Sigmoid colon (tissue), 6 donors: ENCODE measurements at regions not wholly inside any gene's neighbourhood (a gene's known extent, or its start where the extent isn't known, plus 50 kb on each side); places are given as distances from the start of the nearest gene placed in this dataset.

Experiments used
- DNase-seq: peaks from one replicate; pipeline ENCODE4 v3.0.0-alpha.2; 2019
- H3K27ac ChIP-seq, 4 donors: fragments of 200-600 bp; sonication (generic); one replicate each; pipeline ENCODE4 v1.5.1; 2016 to 2019; ENCODE audit warnings: mild to moderate bottlenecking in 1 of 4
- H3K27me3 ChIP-seq, 3 donors: fragments of 200-600 bp; sonication (generic); one replicate each; pipeline ENCODE4 v1.5.1; 2019; ENCODE audit warnings: mild to moderate bottlenecking in 1 of 3
- H3K36me3 ChIP-seq, 4 donors: fragments of 200-600 bp; sonication (generic); one replicate each; pipeline ENCODE4 v1.5.1; 2016 to 2019
- H3K4me1 ChIP-seq, 4 donors: fragments of 200-600 bp; sonication (generic); one replicate each; pipeline ENCODE4 v1.5.1; 2017 to 2019
- H3K4me3 ChIP-seq, 4 donors: fragments of 200-600 bp; sonication (generic); one replicate each; pipeline ENCODE4 v1.5.1; 2017 to 2019; ENCODE audit warnings: mild to moderate bottlenecking in 2 of 4, moderate library complexity in 1 of 4
- H3K9me3 ChIP-seq, 4 donors: fragments of 200-600 bp in 3 of 4; sonication (generic) in 3 of 4; one replicate each; pipeline versions ENCODE4 v1.5.1 to v1.6.1; 2013 to 2019
- CTCF ChIP-seq, 4 experiments: fragments of 450-650 bp in 3 of 4; fragments of 200-600 bp in 1 of 4; IDR thresholded peaks; one replicate each; pipeline ENCODE4 v1.5.1; 2016 to 2019; ENCODE audit warnings: antibody characterized with exemption in 4 of 4, mild to moderate bottlenecking in 3 of 4, moderate library complexity in 2 of 4
- EP300 ChIP-seq, 4 donors: sonication (generic); formaldehyde crosslinking; IDR thresholded peaks; one replicate each; pipeline ENCODE4 v1.6.1; 2017; ENCODE audit warnings: antibody characterized with exemption in 4 of 4
- POLR2A ChIP-seq, 2 donors: fragments of 450-650 bp; IDR thresholded peaks; one replicate each; pipeline ENCODE4 v1.6.1; 2016; ENCODE audit warnings: antibody characterized with exemption in 2 of 2, mild to moderate bottlenecking in 2 of 2, moderate library complexity in 2 of 2
- POLR2AphosphoS5 ChIP-seq, 4 donors: sonication (generic); formaldehyde crosslinking; IDR thresholded peaks; one replicate each; pipeline ENCODE4 v1.6.1; 2017; ENCODE audit warnings: antibody characterized with exemption in 4 of 4
- WGBS, 2 donors: extraction: QIAGEN DNeasy Blood & Tissue Kit; methylation state at CpG; one replicate each; pipeline ENCODE4 v1.1.7; 2013; 5-methylcytosine and 5-hydroxymethylcytosine counted together
- intact Hi-C: fragments of 100-400 bp; cut with DNase I; formaldehyde crosslinking; loops from one replicate; pipeline ENCODE4 v1.15.1; 2023
- donor health status: healthy with polysubstance abuse.
- donor health status: healthy.

GRCh38 chr6:163944897-163945296 is 530.4 kb downstream of the QKI start:
- no peak overlapping the region for H3K4me3 ChIP-seq
- TF ChIP-seq EP300 (IDR thresholded peaks at IDR 0.05), result no peak
- TF ChIP-seq POLR2A (IDR thresholded peaks at IDR 0.05), result no peak
- TF ChIP-seq CTCF (IDR thresholded peaks at IDR 0.05), result no peak
- no peak for TF ChIP-seq POLR2AphosphoS5 (IDR thresholded peaks at IDR 0.05)
- peaks cover 0 to 14% (median 0%) of the 10 kb centered on the region in 3 donors for H3K27me3 ChIP-seq
- H3K4me1 ChIP-seq, result peaks cover 0 to 7% (median 0%) of the 10 kb centered on the region in 4 donors
- no peaks in the 10 kb centered on the region for H3K36me3 ChIP-seq
- intact Hi-C loops, result no loop called here
- H3K9me3 ChIP-seq, result no peaks in the 10 kb centered on the region
- peak overlapping the region in 2 of 4 donors; percentile 2 to 56 for H3K27ac ChIP-seq
- no peak for DNase-seq
- 65 to 77% methylated on average over 11 of the region's 11 CpGs for WGBS, 2 donors

DNA sequence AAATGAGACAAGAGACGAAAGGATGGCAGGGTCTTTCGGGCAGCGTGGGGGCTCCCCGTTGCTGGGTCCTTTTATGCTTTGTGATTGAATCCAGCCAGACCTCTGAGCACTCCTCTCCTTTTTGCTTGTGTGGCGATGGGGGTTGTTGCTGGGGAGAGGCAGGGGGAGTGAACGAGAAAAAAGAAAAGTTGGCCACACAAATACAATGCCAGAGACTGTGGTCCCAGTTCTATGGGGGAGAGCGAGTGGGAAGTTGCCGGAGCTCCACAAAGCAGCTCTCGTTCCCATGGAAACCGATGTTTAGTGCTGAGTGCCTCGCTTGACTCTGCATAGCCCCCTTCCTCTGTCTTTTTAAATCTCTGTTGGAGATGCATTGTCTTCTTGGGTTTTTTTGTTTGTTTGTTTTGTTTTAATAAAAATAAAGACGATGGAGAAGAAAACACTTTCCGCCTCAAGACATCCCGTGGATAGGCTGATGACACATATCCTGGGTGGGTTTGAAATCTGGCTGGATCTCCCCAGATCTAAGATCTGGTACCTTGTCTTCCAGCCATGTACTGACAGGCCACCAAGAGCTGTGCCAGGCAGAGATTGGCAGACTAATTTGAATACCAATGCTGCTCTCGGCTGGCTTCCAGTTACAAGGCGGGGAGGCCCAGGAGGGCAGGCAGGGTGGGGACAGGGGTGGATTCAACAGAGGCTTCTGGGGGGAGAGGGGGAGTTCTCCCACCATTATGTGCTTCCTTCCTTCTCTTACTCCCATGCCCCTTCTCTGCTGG is 529.3 kb downstream of the QKI start:
- H3K27me3 ChIP-seq, result peaks cover 0 to 14% (median 0%) of the 10 kb centered on the region in 3 donors
- no peak for DNase-seq
- intact Hi-C loops, result no loop called here
- H3K4me3 ChIP-seq, result no peak overlapping the region
- H3K36me3 ChIP-seq, result no peaks in the 10 kb centered on the region
- 23 to 27% methylated on average over 16 of the region's 16 CpGs for WGBS, 2 donors
- peaks cover 0 to 7% (median 0%) of the 10 kb centered on the region in 4 donors for H3K4me1 ChIP-seq
- no peaks in the 10 kb centered on the region for H3K9me3 ChIP-seq
- TF ChIP-seq EP300 (IDR thresholded peaks at IDR 0.05) (no peak), CTCF (IDR thresholded peaks at IDR 0.05) (no peak), POLR2AphosphoS5 (IDR thresholded peaks at IDR 0.05) (no peak), POLR2A (IDR thresholded peaks at IDR 0.05) (no peak)
- H3K27ac ChIP-seq, result peak overlapping the region in 3 of 4 donors; percentile 3 to 28 (median 20)

DNA sequence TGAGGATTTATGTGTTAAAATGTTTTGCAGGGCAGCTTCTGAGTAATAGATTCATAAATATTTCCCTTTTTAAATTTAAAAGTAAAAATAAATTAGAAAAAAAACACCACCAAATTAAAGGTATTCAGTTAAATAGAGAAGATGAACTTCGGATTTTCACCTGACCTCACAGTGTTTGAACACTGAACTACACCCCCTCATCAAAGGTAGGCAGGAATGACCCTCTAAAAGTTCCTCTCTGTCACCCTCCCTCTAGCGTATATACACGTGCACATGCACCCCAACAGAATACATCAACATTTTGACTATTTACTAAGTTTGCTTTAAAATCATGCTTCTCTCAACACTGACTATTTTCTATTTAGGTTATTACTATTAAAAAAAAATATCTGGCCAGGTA is 528.3 kb downstream of the QKI start:
- Histone ChIP-seq H3K36me3 (no peaks in the 10 kb centered on the region), H3K4me1 (peaks cover 0 to 7% (median 0%) of the 10 kb centered on the region in 4 donors), H3K27ac (peak overlapping the region in 1 of 4 donors; percentile 28), H3K9me3 (no peaks in the 10 kb centered on the region), H3K27me3 (peaks cover 0 to 14% (median 0%) of the 10 kb centered on the region in 3 donors), H3K4me3 (no peak overlapping the region)
- WGBS, 2 donors, result 16 to 45% methylated on average over 3 of the region's 3 CpGs
- intact Hi-C loops, result no loop called here
- DNase-seq, result no peak
- TF ChIP-seq POLR2A (IDR thresholded peaks at IDR 0.05) (no peak), POLR2AphosphoS5 (IDR thresholded peaks at IDR 0.05) (no peak), CTCF (IDR thresholded peaks at IDR 0.05) (no peak), EP300 (IDR thresholded peaks at IDR 0.05) (no peak)

DNA sequence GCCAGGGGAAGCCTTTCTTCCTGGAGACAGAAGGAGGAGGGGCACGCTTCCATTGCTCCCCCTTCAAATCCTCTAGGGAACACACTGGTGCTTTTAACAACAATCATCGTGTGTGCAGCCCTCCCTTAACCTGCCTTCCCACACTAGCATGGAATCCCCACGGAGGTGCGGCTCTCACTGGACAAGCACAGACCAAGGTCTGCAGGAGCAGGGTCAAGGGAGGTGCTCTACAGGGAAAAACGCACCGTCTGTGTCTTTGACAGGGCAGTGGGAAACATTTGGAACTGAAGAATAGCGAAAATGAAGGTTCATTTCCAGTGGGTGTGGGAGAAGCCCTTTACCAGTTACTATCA is 527.1 kb downstream of the QKI start:
- Histone ChIP-seq H3K27ac (no peak overlapping the region), H3K27me3 (peaks cover 0 to 14% (median 0%) of the 10 kb centered on the region in 3 donors), H3K36me3 (no peaks in the 10 kb centered on the region), H3K9me3 (no peaks in the 10 kb centered on the region), H3K4me3 (no peak overlapping the region), H3K4me1 (peaks cover 0 to 3% (median 0%) of the 10 kb centered on the region in 4 donors)
- WGBS, 2 donors, result 53 to 56% methylated on average over 7 of the region's 7 CpGs
- TF ChIP-seq EP300 (IDR thresholded peaks at IDR 0.05) (no peak), POLR2AphosphoS5 (IDR thresholded peaks at IDR 0.05) (no peak), POLR2A (IDR thresholded peaks at IDR 0.05) (no peak), CTCF (IDR thresholded peaks at IDR 0.05) (no peak)
- no peak for DNase-seq
- intact Hi-C loops, result no loop called here
